Endothelial cell of umbilical vein (primary cell): ENCODE measurements at regions not wholly inside any gene's neighbourhood (a gene's known extent, or its start where the extent isn't known, plus 50 kb on each side); places are given as distances from the start of the nearest gene placed in this dataset.

Source experiments
- BruUV-seq: library from RNA; stranded (reverse); fragments of 400-500 nt; replicated peaks from 2 replicates; lab custom pipeline; 2021; lab: Mats Ljungman, UMichigan
- CTCF ChIA-PET: fragments of 300-600, 350-600 bp; sonication (Branson Sonifier 250); formaldehyde crosslinking; loops from one replicate; lab custom pipeline; 2021; ENCODE audit warnings: antibody characterized with exemption, inconsistent platforms; lab: Charles Lee
- POLR2A ChIA-PET: fragments of 300-600, 350-600 bp; sonication (Branson Sonifier 250); formaldehyde crosslinking; loops from one replicate; lab custom pipeline; 2021; ENCODE audit warnings: antibody characterized with exemption, inconsistent platforms; lab: Charles Lee
- DNase-seq: peaks from one replicate; pipeline ENCODE4 v3.0.0-alpha.2; 2011; ENCODE audit warnings: low read depth, low spot score
- FAIRE-seq: peaks from 2 replicates; lab custom pipeline; 2011; peaks lifted over from hg19 to GRCh38; lab: Jason Lieb, UNC
- H2AFZ ChIP-seq: 2 replicates; pipeline ENCODE4 v1.6.0; 2012; ENCODE audit warnings: low read depth, low read length, control low read depth, inconsistent platforms
- H3K27ac ChIP-seq: 2 replicates; pipeline ENCODE4 v1.5.1; 2011; ENCODE audit warnings: low read depth, mild to moderate bottlenecking, control low read depth, low read length, moderate library complexity; ENCODE audit not compliant: insufficient read depth
- H3K27me3 ChIP-seq, 2 experiments: 2 replicates each; pipeline versions ENCODE4 v1.6.0 to v1.6.1; 2011; ENCODE audit warnings: low read length in 2 of 2, mixed read lengths in 1 of 2; ENCODE audit not compliant: control insufficient read depth in 2 of 2, insufficient read depth in 2 of 2
- H3K36me3 ChIP-seq, 2 experiments: 2 replicates in 1 of 2; 3 replicates in 1 of 2; pipeline ENCODE4 v1.5.1; 2011; ENCODE audit warnings: low read length in 2 of 2, mild to moderate bottlenecking in 1 of 2, moderate library complexity in 1 of 2; ENCODE audit not compliant: control insufficient read depth in 2 of 2, insufficient read depth in 2 of 2; ENCODE audit errors: extremely low read depth in 1 of 2
- H3K4me1 ChIP-seq: 3 replicates; pipeline ENCODE4 v1.5.1; 2011; ENCODE audit warnings: mild to moderate bottlenecking, low read length; ENCODE audit not compliant: control insufficient read depth, insufficient read depth; ENCODE audit errors: extremely low read depth
- H3K4me2 ChIP-seq: 2 replicates; pipeline ENCODE4 v1.6.1; 2011; ENCODE audit warnings: low read length, control low read depth, mixed read lengths; ENCODE audit not compliant: insufficient read depth
- H3K4me3 ChIP-seq, 3 experiments: fragments of 200-600 bp in 1 of 3; sonication (generic), shearing (Covaris generic) in 1 of 3; replicated peaks in 1 of 3; 2 replicates each; pipeline ENCODE4 v1.5.1; 2011 to 2016; ENCODE audit warnings: control low read depth in 3 of 3, low read length in 3 of 3, mild to moderate bottlenecking in 2 of 3, inconsistent platforms in 1 of 3, low read depth in 1 of 3, moderate library complexity in 1 of 3; ENCODE audit not compliant: insufficient read depth in 1 of 3
- H3K79me2 ChIP-seq: 2 replicates; pipeline ENCODE4 v1.6.0; 2012; ENCODE audit warnings: low read length, inconsistent platforms; ENCODE audit not compliant: control insufficient read depth, insufficient read depth
- H3K9ac ChIP-seq: replicated peaks from 2 replicates; pipeline ENCODE3; 2011; ENCODE audit warnings: low read length, control low read depth; ENCODE audit not compliant: insufficient read depth; ENCODE audit errors: extremely low read depth
- H3K9me1 ChIP-seq: replicated peaks from 3 replicates; pipeline ENCODE4 v1.6.0; 2011; ENCODE audit warnings: mild to moderate bottlenecking, low read length; ENCODE audit not compliant: control insufficient read depth, insufficient read depth; ENCODE audit errors: extremely low read depth
- H3K9me3 ChIP-seq: replicated peaks from 2 replicates; pipeline ENCODE4 v1.5.1; 2012; ENCODE audit warnings: low read length, inconsistent platforms; ENCODE audit not compliant: control insufficient read depth, insufficient read depth
- H4K20me1 ChIP-seq: replicated peaks from 2 replicates; pipeline ENCODE3; 2011; ENCODE audit warnings: mild to moderate bottlenecking, low read length; ENCODE audit not compliant: control insufficient read depth, insufficient read depth; ENCODE audit errors: extremely low read depth
- CTCF ChIP-seq, 2 donors: IDR thresholded peaks; 1 replicate in 1 of 2; 2 replicates in 1 of 2; pipeline ENCODE4 v1.5.1; 2011; ENCODE audit warnings: low read length in 2 of 2, mild to moderate bottlenecking in 2 of 2, moderate library complexity in 2 of 2, control low read depth in 1 of 2, inconsistent platforms in 1 of 2, low read depth in 1 of 2; ENCODE audit not compliant: insufficient read depth in 1 of 2; ENCODE audit errors: extremely low read depth in 1 of 2
- EZH2 ChIP-seq: IDR thresholded peaks from 2 replicates; pipeline ENCODE4 v1.6.1; 2012; ENCODE audit warnings: borderline replicate concordance, low read depth, mild to moderate bottlenecking, moderate library complexity, low read length, inconsistent platforms; ENCODE audit not compliant: severe bottlenecking
- FOS ChIP-seq: IDR thresholded peaks from 2 replicates; pipeline ENCODE4 v1.6.1; 2011; ENCODE audit warnings: mild to moderate bottlenecking, low read length, moderate library complexity, borderline replicate concordance; ENCODE audit not compliant: insufficient read depth
- GATA2 ChIP-seq: IDR thresholded peaks from 2 replicates; pipeline ENCODE4 v1.7.0; 2011; ENCODE audit warnings: low read depth, mild to moderate bottlenecking, moderate library complexity, mixed read lengths, low read length; ENCODE audit not compliant: insufficient read length, insufficient read depth
- JUN ChIP-seq: IDR thresholded peaks from 2 replicates; pipeline ENCODE4 v1.6.1; 2011; ENCODE audit warnings: borderline replicate concordance, low read depth; ENCODE audit not compliant: insufficient read length, insufficient read depth
- MAX ChIP-seq: IDR thresholded peaks from 2 replicates; pipeline ENCODE4 v1.6.1; 2011; ENCODE audit not compliant: insufficient read depth, insufficient read length
- MYC ChIP-seq: IDR thresholded peaks from one replicate; pipeline ENCODE4 v1.6.1; 2011; ENCODE audit warnings: mild to moderate bottlenecking, low read depth, low read length
- POLR2A ChIP-seq: IDR thresholded peaks from 2 replicates; pipeline ENCODE4 v1.6.1; 2012; ENCODE audit warnings: low read depth, mild to moderate bottlenecking, control low read depth, low read length
- POLR2AphosphoS5 ChIP-seq: IDR thresholded peaks from 2 replicates; pipeline ENCODE4 v1.6.1; 2012; ENCODE audit warnings: low read depth, mild to moderate bottlenecking, control low read depth, low read length, moderate library complexity; ENCODE audit not compliant: insufficient read depth
- dilution Hi-C: fragments of 300-500 bp; cut with MboI; formaldehyde crosslinking; loops from one replicate; pipeline ENCODE4 v1.15.0; 2019; ENCODE audit warnings: low sequenced_read_pairs; ENCODE audit not compliant: extremely low pct_ligation_motif_present
- intact Hi-C: fragments of 100-400 bp; cut with micrococcal nuclease; formaldehyde crosslinking; loops from one replicate; pipeline ENCODE4 v1.10.0; 2022

GRCh38 chr17:73772107-73772705, 128.0 kb upstream of the SDK2 start:
- H3K4me3 ChIP-seq, result no peak overlapping the region
- BruUV-seq, result no TSS peak
- no peak overlapping the region for H3K9ac ChIP-seq
- no peaks in the 10 kb centered on the region for H3K79me2 ChIP-seq
- no peaks in the 10 kb centered on the region for H3K36me3 ChIP-seq
- no peak overlapping the region for H3K4me2 ChIP-seq
- intact Hi-C loops (no loop called here), dilution Hi-C loops (no loop called here)
- no peaks in the 10 kb centered on the region for H4K20me1 ChIP-seq
- H2AFZ ChIP-seq, result no peak overlapping the region
- CTCF ChIA-PET, result no interaction called here
- no peaks in the 10 kb centered on the region for H3K27me3 ChIP-seq
- no peaks in the 10 kb centered on the region for H3K9me1 ChIP-seq
- no peaks in the 10 kb centered on the region for H3K4me1 ChIP-seq
- DNase-seq (no peak), FAIRE-seq (no peak)
- no peaks in the 10 kb centered on the region for H3K9me3 ChIP-seq
- TF ChIP-seq EZH2, result no peak
- no peak for TF ChIP-seq MYC
- no peak for TF ChIP-seq JUN
- no peak for TF ChIP-seq POLR2A
- no peak for TF ChIP-seq POLR2AphosphoS5
- no peak for TF ChIP-seq CTCF (IDR thresholded peaks at IDR 0.05; ENCODE audit: extremely low read depth in 1 of 2, insufficient read depth in 1 of 2, low read depth in 1 of 2, low read length in 2 of 2)
- TF ChIP-seq MAX, result no peak
- no peak for TF ChIP-seq GATA2
- TF ChIP-seq FOS, result no peak
- H3K27ac ChIP-seq, result no peak overlapping the region
- POLR2A ChIA-PET, result no interaction called here
